ENCODE measurements at regions not wholly inside any gene's neighbourhood (a gene's known extent, or its start where the extent isn't known, plus 50 kb on each side); places are given as distances from the start of the nearest gene placed in this dataset.
"Not testable (repeated sequence)": the region's sequence is repeated elsewhere in the genome, so short reads cannot be mapped to it uniquely, and the experiment has no call there.

DNA sequence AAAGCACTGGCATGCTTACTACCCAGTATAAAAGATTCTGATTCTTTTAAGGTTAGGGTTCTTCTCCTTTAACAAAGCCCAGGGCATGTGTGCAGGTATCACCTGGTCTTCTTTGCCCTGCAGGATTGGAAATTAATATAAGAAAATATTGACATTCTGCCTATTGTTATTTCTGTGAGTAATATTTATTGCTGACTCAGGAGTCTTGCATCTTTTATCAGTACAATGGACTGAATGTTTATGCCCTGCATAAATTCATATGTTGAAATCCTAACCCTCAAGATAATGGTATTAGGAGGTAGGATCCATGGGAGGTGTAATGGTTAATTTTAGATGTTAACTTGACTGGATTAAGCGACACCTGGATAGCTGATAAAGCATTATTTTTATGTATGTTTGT, 189.0 kb downstream of the LRRC70 start:
- no peaks in the 10 kb centered on the region for H3K4me1 ChIP-seq
- H3K4me3 ChIP-seq: no peak overlapping the region
- no peaks in the 10 kb centered on the region for H3K27me3 ChIP-seq
- no peaks in the 10 kb centered on the region for H3K9me3 ChIP-seq
- TF ChIP-seq POLR2A (IDR thresholded peaks at IDR 0.05): no peak
- no peak for TF ChIP-seq EP300 (IDR thresholded peaks at IDR 0.05; ENCODE audit: low read depth)
- TF ChIP-seq POLR2AphosphoS5 (IDR thresholded peaks at IDR 0.05): no peak
- TF ChIP-seq CTCF (IDR thresholded peaks at IDR 0.05): no peak
- no peak for DNase-seq
- in situ Hi-C loops (cut with MboI; ENCODE audit: low pct_ligation_motif_present in 1 of 4, low pct_unique_long_range_greater_than_20kb in 1 of 4, low sequenced_read_pairs in 3 of 4) (no loop called here), intact Hi-C loops (cut with DNase I; ENCODE audit: low total_unique reads) (no loop called here)
- H3K36me3 ChIP-seq: no peaks in the 10 kb centered on the region
- no peak overlapping the region for H3K27ac ChIP-seq
- 71% methylated on average over 1 of the region's 1 CpG; no CpG with 5 or more reads in 1 of the 2 donors for WGBS, 2 donors (ENCODE audit: low coverage in 1 of 2)

- Histone ChIP-seq H3K9me3 (no peaks in the 10 kb centered on the region), H3K27me3 (no peaks in the 10 kb centered on the region), H3K27ac (no peak overlapping the region), H3K4me1 (no peaks in the 10 kb centered on the region), H3K4me3 (no peak overlapping the region), H3K36me3 (no peaks in the 10 kb centered on the region)
- intact Hi-C loops (cut with DNase I; ENCODE audit: low total_unique reads) (no loop called here), in situ Hi-C loops (cut with MboI; ENCODE audit: low pct_ligation_motif_present in 1 of 4, low pct_unique_long_range_greater_than_20kb in 1 of 4, low sequenced_read_pairs in 3 of 4) (no loop called here)
- no peak for DNase-seq
- WGBS, 2 donors (ENCODE audit: low coverage in 1 of 2): 88 to 91% methylated on average over 2 of the region's 2 CpGs
- TF ChIP-seq POLR2A (IDR thresholded peaks at IDR 0.05) (no peak), POLR2AphosphoS5 (IDR thresholded peaks at IDR 0.05) (no peak), CTCF (IDR thresholded peaks at IDR 0.05) (no peak), EP300 (IDR thresholded peaks at IDR 0.05; ENCODE audit: low read depth) (no peak)
Measured at GRCh38 chr5:62767077-62767476, 188.5 kb downstream of the LRRC70 start.

DNA sequence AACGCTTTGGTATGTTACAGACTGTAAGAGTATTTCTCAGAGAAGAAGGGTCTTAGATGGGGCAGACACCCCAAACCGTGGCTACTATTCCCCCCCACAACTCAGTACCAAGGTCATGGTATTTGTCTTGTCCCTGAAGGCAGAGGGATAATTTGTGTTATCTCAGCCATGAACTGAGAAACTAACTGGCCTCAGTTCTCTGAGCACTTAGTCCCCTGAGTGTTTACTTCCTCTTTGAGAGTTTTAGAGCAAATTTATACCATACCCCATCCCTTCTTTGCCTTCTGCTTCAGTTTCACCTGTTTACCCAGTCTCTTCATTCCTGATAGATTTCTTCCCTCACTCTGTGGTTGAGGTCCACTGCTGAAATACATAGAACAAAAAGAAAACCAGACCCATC, 183.9 kb downstream of the LRRC70 start:
- H3K36me3 ChIP-seq: no peaks in the 10 kb centered on the region
- TF ChIP-seq POLR2AphosphoS5 (IDR thresholded peaks at IDR 0.05): no peak
- WGBS, 2 donors (ENCODE audit: low coverage in 1 of 2): 40 to 49% methylated on average over 1 to 2 of the region's 2 CpGs
- in situ Hi-C loops (cut with MboI; ENCODE audit: low pct_ligation_motif_present in 1 of 4, low pct_unique_long_range_greater_than_20kb in 1 of 4, low sequenced_read_pairs in 3 of 4): no loop called here
- intact Hi-C loops (cut with DNase I; ENCODE audit: low total_unique reads): no loop called here
- DNase-seq: no peak
- H3K27ac ChIP-seq: no peak overlapping the region
- no peaks in the 10 kb centered on the region for H3K27me3 ChIP-seq
- H3K9me3 ChIP-seq: no peaks in the 10 kb centered on the region
- H3K4me1 ChIP-seq: no peaks in the 10 kb centered on the region
- H3K4me3 ChIP-seq: no peak overlapping the region

DNA sequence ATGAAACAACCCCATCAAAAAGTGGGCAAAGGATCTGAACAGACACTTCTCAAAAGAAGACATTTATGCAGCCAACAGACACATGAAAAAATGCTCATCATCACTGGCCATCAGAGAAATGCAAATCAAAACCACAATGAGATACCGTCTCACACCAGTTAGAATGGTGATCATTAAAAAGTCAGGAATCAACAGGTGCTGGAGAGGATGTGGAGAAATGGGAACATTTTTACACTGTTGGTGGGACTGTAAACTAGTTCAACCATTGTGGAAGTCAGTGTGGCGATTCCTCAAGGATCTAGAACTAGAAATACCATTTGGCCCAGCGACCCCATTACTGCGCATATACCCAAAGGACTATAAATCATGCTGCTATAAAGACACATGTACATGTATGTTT, 179.1 kb downstream of the LRRC70 start:
- H3K4me1 ChIP-seq; H3K27ac ChIP-seq; H3K27me3 ChIP-seq; H3K9me3 ChIP-seq; H3K36me3 ChIP-seq; intact Hi-C loops (cut with DNase I; ENCODE audit: low total_unique reads); in situ Hi-C loops (cut with MboI; ENCODE audit: low pct_ligation_motif_present in 1 of 4, low pct_unique_long_range_greater_than_20kb in 1 of 4, low sequenced_read_pairs in 3 of 4); H3K4me3 ChIP-seq; DNase-seq: not testable (repeated sequence)
- 85 to 88% methylated on average over 2 to 4 of the region's 4 CpGs for WGBS, 2 donors (ENCODE audit: low coverage in 1 of 2)

DNA sequence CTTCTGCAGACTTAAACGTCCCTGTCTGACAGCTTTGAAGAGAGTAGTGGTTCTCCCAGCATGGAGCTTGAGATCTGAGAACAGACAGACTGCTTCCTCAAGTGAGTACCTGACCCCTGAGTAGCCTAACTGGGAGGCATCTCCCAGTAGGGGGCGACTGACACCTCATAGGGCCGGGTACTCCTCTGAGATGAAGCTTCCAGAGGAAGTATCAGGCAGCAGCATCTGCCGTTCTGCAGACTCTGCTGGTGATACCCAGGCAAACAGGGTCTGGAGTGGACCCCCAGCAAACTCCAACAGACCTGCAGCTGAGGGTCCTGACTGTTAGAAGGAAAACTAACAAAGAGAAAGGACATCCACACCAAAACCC, 174.4 kb downstream of the LRRC70 start:
- WGBS, 2 donors (ENCODE audit: low coverage in 1 of 2): 75% methylated on average over 4 of the region's 4 CpGs; no CpG with 5 or more reads in 1 of the 2 donors
- H3K4me1 ChIP-seq; H3K4me3 ChIP-seq; in situ Hi-C loops (cut with MboI; ENCODE audit: low pct_ligation_motif_present in 1 of 4, low pct_unique_long_range_greater_than_20kb in 1 of 4, low sequenced_read_pairs in 3 of 4); H3K27me3 ChIP-seq; H3K9me3 ChIP-seq; H3K27ac ChIP-seq; intact Hi-C loops (cut with DNase I; ENCODE audit: low total_unique reads); H3K36me3 ChIP-seq; DNase-seq: not testable (repeated sequence)

DNA sequence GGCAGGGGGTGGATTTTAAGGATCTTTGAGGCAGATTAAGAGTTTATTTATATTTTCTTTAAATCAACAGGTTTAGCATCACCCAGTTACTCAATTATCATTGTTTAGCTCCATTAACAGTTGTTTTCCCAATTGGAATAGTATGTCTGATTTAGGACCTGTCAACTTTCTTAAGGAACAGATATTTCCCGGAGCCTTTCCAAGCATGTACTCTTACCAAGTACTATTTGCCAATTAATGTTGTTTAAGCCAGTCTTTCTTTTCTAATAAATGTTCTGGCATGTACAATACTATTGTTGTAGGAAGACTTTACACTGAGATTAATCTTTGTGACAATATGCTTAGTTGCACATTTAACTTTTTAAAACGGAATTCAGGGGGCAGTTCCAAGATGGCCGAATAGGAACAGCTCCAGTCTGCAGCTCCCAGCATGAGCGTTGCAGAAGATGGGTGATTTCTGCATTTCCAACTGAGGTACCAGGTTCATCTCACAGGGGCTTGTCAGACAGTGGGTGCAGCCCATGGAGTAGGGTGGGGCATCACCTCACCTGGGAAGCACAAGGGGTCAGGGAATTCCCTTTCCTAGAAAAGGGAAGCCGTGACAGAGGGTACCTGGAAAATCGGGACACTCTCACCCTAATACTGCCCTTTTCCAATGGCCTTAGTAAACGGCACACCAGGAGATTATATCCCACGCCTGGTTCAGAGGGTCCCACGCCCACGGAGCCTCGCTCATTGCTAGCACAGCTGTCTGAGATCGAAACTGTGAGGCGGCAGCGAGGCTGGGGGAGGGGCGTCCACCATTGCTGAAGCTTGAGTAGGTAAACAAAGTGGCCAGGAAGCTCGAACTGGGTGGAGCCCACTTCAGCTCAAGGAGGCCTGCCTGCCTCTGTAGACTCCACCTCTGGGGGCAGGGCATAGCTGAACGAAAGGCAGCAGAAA, 173.7 kb downstream of the LRRC70 start:
- H3K4me1 ChIP-seq; H3K27me3 ChIP-seq; in situ Hi-C loops (cut with MboI; ENCODE audit: low pct_ligation_motif_present in 1 of 4, low pct_unique_long_range_greater_than_20kb in 1 of 4, low sequenced_read_pairs in 3 of 4); H3K36me3 ChIP-seq; H3K4me3 ChIP-seq; intact Hi-C loops (cut with DNase I; ENCODE audit: low total_unique reads); DNase-seq; H3K9me3 ChIP-seq; H3K27ac ChIP-seq: not testable (repeated sequence)
- 60 to 87% methylated on average over 1 to 17 of the region's 17 CpGs for WGBS, 2 donors (ENCODE audit: low coverage in 1 of 2)

All from transverse colon (tissue), 4 donors.